SU-DHL-6 (cell line): ENCODE measurements at regions not wholly inside any gene's neighbourhood (a gene's known extent, or its start where the extent isn't known, plus 50 kb on each side); places are given as distances from the start of the nearest gene placed in this dataset.

ENCODE experiments used
- CTCF ChIP-seq: fragments of 200-600 bp; sonication (generic); IDR thresholded peaks from one replicate; pipeline ENCODE4 v1.5.1; 2017; ENCODE audit warnings: antibody characterized with exemption, mild to moderate bottlenecking, low read length, moderate library complexity; ENCODE audit not compliant: insufficient read depth, poor library complexity, severe bottlenecking
- EZH2phosphoT487 ChIP-seq: fragments of 200-600 bp; sonication (generic), shearing (Covaris generic); conservative IDR thresholded peaks from 2 replicates; pipeline ENCODE4 v1.6.1; 2018; ENCODE audit warnings: mild to moderate bottlenecking, antibody characterized with exemption, low read length, moderate library complexity, mixed read lengths

- no peak for TF ChIP-seq CTCF
- TF ChIP-seq EZH2phosphoT487: no peak
Measured at GRCh38 chr5:85249204-85249603, 864.5 kb upstream of the EDIL3 start.
